PC-9 (cell line): ENCODE measurements at regions not wholly inside any gene's neighbourhood (a gene's known extent, or its start where the extent isn't known, plus 50 kb on each side); places are given as distances from the start of the nearest gene placed in this dataset.

Experiments used
- BruUV-seq: library from RNA; stranded (reverse); fragments of 400-500 nt; replicated peaks from 2 replicates; lab custom pipeline; 2021; lab: Mats Ljungman, UMichigan
- CTCF ChIA-PET: fragments of 300-600 bp; sonication (Branson Sonifier 250); formaldehyde crosslinking; loops from one replicate; lab custom pipeline; 2022; ENCODE audit warnings: antibody characterized with exemption; lab: Charles Lee
- POLR2A ChIA-PET: fragments of 300-600 bp; sonication (Branson Sonifier 250); formaldehyde crosslinking; loops from one replicate; lab custom pipeline; 2022; ENCODE audit warnings: antibody characterized with exemption; ENCODE audit not compliant: unreplicated experiment; lab: Charles Lee
- DNase-seq, 2 experiments: peaks; one replicate each; pipeline versions ENCODE4 v3.0.0 to v3.0.0-alpha.2; 2015 to 2022; ENCODE audit warnings: mixed read lengths in 1 of 2
- H2AFZ ChIP-seq: fragments of 200-600 bp; sonication (generic); 2 replicates; pipeline ENCODE4 v1.8.1; 2017; ENCODE audit warnings: antibody characterized with exemption
- H3F3A ChIP-seq: fragments of 200-600 bp; sonication (generic); 2 replicates; pipeline ENCODE4 v1.8.1; 2017; ENCODE audit warnings: antibody characterized with exemption, mild to moderate bottlenecking, low read depth; ENCODE audit not compliant: insufficient read depth
- H3K27ac ChIP-seq: fragments of 200-600 bp; sonication (generic); 2 replicates; pipeline ENCODE4 v1.6.1; 2016; ENCODE audit warnings: mixed run types
- H3K27me3 ChIP-seq: fragments of 200-600 bp; sonication (generic); 2 replicates; pipeline ENCODE4 v1.6.1; 2016; ENCODE audit warnings: low read depth, mixed run types; ENCODE audit not compliant: insufficient read depth
- H3K36me3 ChIP-seq: fragments of 200-600 bp; sonication (generic); 2 replicates; pipeline ENCODE4 v1.6.1; 2016; ENCODE audit warnings: low read depth, mixed run types
- H3K4me1 ChIP-seq: fragments of 200-600 bp; sonication (generic); replicated peaks from 2 replicates; pipeline ENCODE4 v1.6.1; 2016; ENCODE audit warnings: mixed run types; ENCODE audit not compliant: insufficient read depth
- H3K4me2 ChIP-seq: fragments of 200-600 bp; sonication (generic); 2 replicates; pipeline ENCODE4 v1.6.1; 2017; ENCODE audit warnings: mixed run types
- H3K4me3 ChIP-seq: fragments of 200-600 bp; sonication (generic); 2 replicates; pipeline ENCODE4 v1.6.1; 2016; ENCODE audit warnings: mixed run types
- H3K79me2 ChIP-seq: fragments of 200-600 bp; sonication (generic); 2 replicates; pipeline ENCODE4 v1.6.1; 2017; ENCODE audit warnings: low read depth, mixed run types
- H3K9me2 ChIP-seq: fragments of 200-600 bp; sonication (generic); 2 replicates; pipeline ENCODE4 v1.8.1; 2017; ENCODE audit warnings: mild to moderate bottlenecking; ENCODE audit not compliant: insufficient read depth
- H3K9me3 ChIP-seq: fragments of 200-600 bp; sonication (generic); 2 replicates; pipeline ENCODE4 v1.8.1; 2016; ENCODE audit warnings: low read depth; ENCODE audit not compliant: insufficient read depth
- H4K20me1 ChIP-seq: fragments of 200-600 bp; sonication (generic); 2 replicates; pipeline ENCODE4 v1.8.1; 2017; ENCODE audit not compliant: insufficient read depth
- CTCF ChIP-seq: fragments of 200-600 bp; sonication (generic); conservative IDR thresholded peaks from 2 replicates; pipeline ENCODE4 v1.6.1; 2017; ENCODE audit warnings: mixed run types, antibody characterized with exemption, mild to moderate bottlenecking, moderate library complexity
- EZH2 ChIP-seq: fragments of 200-600 bp; sonication (generic); IDR thresholded peaks from 2 replicates; pipeline ENCODE4 v1.8.0; 2017; ENCODE audit warnings: antibody characterized with exemption, low read depth
- intact Hi-C: fragments of 100-400 bp; cut with micrococcal nuclease; formaldehyde crosslinking; loops from one replicate; pipeline ENCODE4 v1.10.0; 2022; ENCODE audit not compliant: unreplicated experiment

- Histone ChIP-seq H3K4me1 (no peaks in the 10 kb centered on the region), H3K36me3 (no peaks in the 10 kb centered on the region), H2AFZ (no peak overlapping the region), H3K9me3 (no peaks in the 10 kb centered on the region), H3K27me3 (no peaks in the 10 kb centered on the region), H3K79me2 (no peaks in the 10 kb centered on the region), H3F3A (no peaks in the 10 kb centered on the region), H3K4me2 (no peak overlapping the region), H3K9me2 (no peaks in the 10 kb centered on the region), H3K4me3 (no peak overlapping the region), H4K20me1 (no peaks in the 10 kb centered on the region), H3K27ac (no peak overlapping the region)
- ChIA-PET CTCF (no interaction called here), POLR2A (no interaction called here)
- BruUV-seq, result no TSS peak
- DNase-seq, result no peak
- TF ChIP-seq EZH2 (no peak), CTCF (no peak)
- intact Hi-C loops, result no loop called here
Measured at GRCh38 chr5:97418462-97418861, 235.4 kb upstream of the RIOK2 start.

- H3F3A ChIP-seq, result no peaks in the 10 kb centered on the region
- H3K4me2 ChIP-seq, result no peak overlapping the region
- no peak overlapping the region for H3K4me3 ChIP-seq
- H3K9me3 ChIP-seq, result no peaks in the 10 kb centered on the region
- BruUV-seq, result no TSS peak
- POLR2A ChIA-PET, result no interaction called here
- H3K27me3 ChIP-seq, result no peaks in the 10 kb centered on the region
- CTCF ChIA-PET, result interaction anchor here (0.7 kb wide), 1 partner anchor 1260 kb away, joined by 3 read pairs; no protein-coding TSS in a partner anchor
- TF ChIP-seq EZH2 (no peak), CTCF (no peak)
- H2AFZ ChIP-seq, result no peak overlapping the region
- no peaks in the 10 kb centered on the region for H3K4me1 ChIP-seq
- no peaks in the 10 kb centered on the region for H3K79me2 ChIP-seq
- DNase-seq, result no peak
- H4K20me1 ChIP-seq, result no peaks in the 10 kb centered on the region
- intact Hi-C loops, result loop anchor here (10.0 kb wide), 1 partner anchor 1404 kb away; no protein-coding TSS in a partner anchor
- no peaks in the 10 kb centered on the region for H3K36me3 ChIP-seq
- H3K27ac ChIP-seq, result no peak overlapping the region
- no peaks in the 10 kb centered on the region for H3K9me2 ChIP-seq
Measured at GRCh38 chr5:97420646-97421045, 237.6 kb upstream of the RIOK2 start.

- no peak for DNase-seq
- Histone ChIP-seq H3K4me3 (no peak overlapping the region), H3K4me1 (no peaks in the 10 kb centered on the region), H3K27me3 (no peaks in the 10 kb centered on the region), H4K20me1 (no peaks in the 10 kb centered on the region), H3K36me3 (no peaks in the 10 kb centered on the region), H3K9me3 (no peaks in the 10 kb centered on the region), H3K9me2 (0 out of 2 replicates have a peak, but pooled peaks cover 3% of the 10 kb centered on the region), H3F3A (no peaks in the 10 kb centered on the region), H2AFZ (no peak overlapping the region), H3K79me2 (no peaks in the 10 kb centered on the region), H3K4me2 (no peak overlapping the region), H3K27ac (no peak overlapping the region)
- ChIA-PET POLR2A (no interaction called here), CTCF (no interaction called here)
- TF ChIP-seq CTCF, result no peak
- TF ChIP-seq EZH2, result no peak
- intact Hi-C loops, result loop anchor here (10.0 kb wide), 1 partner anchor 1402 kb away; no protein-coding TSS in a partner anchor
- no TSS peak for BruUV-seq
Measured at GRCh38 chr5:97422678-97423077, 239.6 kb upstream of the RIOK2 start.
